ENCODE measurements at regions not wholly inside any gene's neighbourhood (a gene's known extent, or its start where the extent isn't known, plus 50 kb on each side); places are given as distances from the start of the nearest gene placed in this dataset.
A peak's percentile ranks its signal among the peaks of the same experiment; 100 is the strongest.

GRCh38 chr5:154587123-154588026 lies 109.3 kb upstream of the HAND1 start:
- DNase-seq, result no peak

GRCh38 chr5:154583671-154584177 lies 105.7 kb upstream of the HAND1 start:
- DNase-seq, result no peak

GRCh38 chr5:154580422-154580821 lies 102.4 kb upstream of the HAND1 start:
- DNase-seq, result no peak

GRCh38 chr5:154577416-154577815 lies 99.4 kb upstream of the HAND1 start:
- no peak for DNase-seq

GRCh38 chr5:154576429-154576806 lies 98.4 kb upstream of the HAND1 start:
- no peak for DNase-seq

GRCh38 chr5:154575546-154576428 lies 97.8 kb upstream of the HAND1 start:
- DNase-seq, result peak; percentile 18

GRCh38 chr5:154573011-154573410 lies 95.0 kb upstream of the HAND1 start:
- no peak for DNase-seq

GRCh38 chr5:154571325-154572035 lies 93.5 kb upstream of the HAND1 start:
- no peak for DNase-seq

- no peak for DNase-seq
Measured at GRCh38 chr5:154570572-154571324, 92.7 kb upstream of the HAND1 start.

GRCh38 chr5:154568589-154568988 lies 90.6 kb upstream of the HAND1 start:
- no peak for DNase-seq

GRCh38 chr5:154567155-154567554 lies 89.1 kb upstream of the HAND1 start:
- DNase-seq, result no peak

- DNase-seq, result no peak
Measured at GRCh38 chr5:154566146-154566680, 88.2 kb upstream of the HAND1 start.

GRCh38 chr5:154565123-154565522 lies 87.1 kb upstream of the HAND1 start:
- DNase-seq, result no peak

GRCh38 chr5:154562244-154562880 lies 84.3 kb upstream of the HAND1 start:
- DNase-seq, result no peak

- no peak for DNase-seq
Measured at GRCh38 chr5:154559398-154560276, 81.6 kb upstream of the HAND1 start.

- no peak for DNase-seq
Measured at GRCh38 chr5:154557548-154557947, 79.5 kb upstream of the HAND1 start.

- no peak for DNase-seq
Measured at GRCh38 chr5:154547551-154547950, 69.5 kb upstream of the HAND1 start.

- no peak for DNase-seq
Measured at GRCh38 chr5:154546719-154547118, 68.7 kb upstream of the HAND1 start.

- peak; percentile 46 for DNase-seq
Measured at GRCh38 chr5:154544646-154545045, 66.6 kb upstream of the HAND1 start.

GRCh38 chr5:154543380-154543779 lies 65.4 kb upstream of the HAND1 start:
- DNase-seq, result no peak

All from inflammatory macrophage treated with lipopolysaccharide for 4 hours (primary cell).